ENCODE measurements at regions not wholly inside any gene's neighbourhood (a gene's known extent, or its start where the extent isn't known, plus 50 kb on each side); places are given as distances from the start of the nearest gene placed in this dataset.
"Not testable (repeated sequence)": the region's sequence is repeated elsewhere in the genome, so short reads cannot be mapped to it uniquely, and the experiment has no call there.

DNA sequence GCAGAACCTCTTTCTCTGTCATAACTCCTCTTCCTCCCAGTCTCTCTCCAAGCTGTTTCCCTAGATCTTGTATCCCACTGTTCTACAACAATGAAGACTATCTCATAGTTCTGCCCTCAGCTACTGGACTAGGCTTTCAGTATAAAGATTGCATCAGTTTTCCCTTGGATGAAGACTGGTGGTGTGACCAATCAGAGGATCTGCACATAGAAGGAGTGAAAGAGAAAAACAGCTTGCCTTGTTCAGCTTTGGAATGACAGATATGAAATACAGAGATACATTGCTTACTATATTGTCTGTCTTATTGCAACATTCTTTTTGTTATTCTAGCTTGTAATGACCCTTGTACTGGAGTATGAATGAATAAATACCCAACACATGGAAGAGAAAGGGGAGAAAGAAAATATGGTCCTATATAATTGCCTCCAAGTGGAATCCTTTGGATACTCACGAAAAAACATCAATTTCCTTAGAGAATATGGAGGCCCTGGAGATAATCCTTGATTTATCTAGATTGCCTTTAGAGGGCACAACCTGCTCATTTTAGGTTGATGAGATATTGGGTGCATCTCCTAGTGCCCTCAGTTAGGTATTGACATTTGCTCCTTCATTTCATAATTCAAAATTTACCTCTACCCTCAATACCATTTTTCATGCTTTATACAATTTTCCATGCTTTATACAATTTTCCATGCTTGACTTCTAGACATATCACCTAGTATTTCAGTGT, 395.8 kb downstream of the NAF1 start:
- TF ChIP-seq, protein P1, sequence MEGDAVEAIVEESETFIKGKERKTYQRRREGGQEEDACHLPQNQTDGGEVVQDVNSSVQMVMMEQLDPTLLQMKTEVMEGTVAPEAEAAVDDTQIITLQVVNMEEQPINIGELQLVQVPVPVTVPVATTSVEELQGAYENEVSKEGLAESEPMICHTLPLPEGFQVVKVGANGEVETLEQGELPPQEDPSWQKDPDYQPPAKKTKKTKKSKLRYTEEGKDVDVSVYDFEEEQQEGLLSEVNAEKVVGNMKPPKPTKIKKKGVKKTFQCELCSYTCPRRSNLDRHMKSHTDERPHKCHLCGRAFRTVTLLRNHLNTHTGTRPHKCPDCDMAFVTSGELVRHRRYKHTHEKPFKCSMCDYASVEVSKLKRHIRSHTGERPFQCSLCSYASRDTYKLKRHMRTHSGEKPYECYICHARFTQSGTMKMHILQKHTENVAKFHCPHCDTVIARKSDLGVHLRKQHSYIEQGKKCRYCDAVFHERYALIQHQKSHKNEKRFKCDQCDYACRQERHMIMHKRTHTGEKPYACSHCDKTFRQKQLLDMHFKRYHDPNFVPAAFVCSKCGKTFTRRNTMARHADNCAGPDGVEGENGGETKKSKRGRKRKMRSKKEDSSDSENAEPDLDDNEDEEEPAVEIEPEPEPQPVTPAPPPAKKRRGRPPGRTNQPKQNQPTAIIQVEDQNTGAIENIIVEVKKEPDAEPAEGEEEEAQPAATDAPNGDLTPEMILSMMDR (IDR thresholded peaks at IDR 0.05; ENCODE audit: unreplicated experiment) = no peak
- no peak for DNase-seq (ENCODE audit: low spot score, unreplicated experiment)
- H3K9me3 Mint-ChIP-seq (ENCODE audit: low read depth) = no peaks in the 10 kb centered on the region
- H3K4me3 Mint-ChIP-seq (ENCODE audit: low read depth) = no peak overlapping the region
- H3K36me3 Mint-ChIP-seq (ENCODE audit: insufficient read depth) = no peaks in the 10 kb centered on the region
- H3K27me3 Mint-ChIP-seq = no peaks in the 10 kb centered on the region
- peaks cover 15% of the 10 kb centered on the region for H3K4me1 Mint-ChIP-seq (ENCODE audit: low read depth)
- H3K27ac Mint-ChIP-seq = no peak overlapping the region

DNA sequence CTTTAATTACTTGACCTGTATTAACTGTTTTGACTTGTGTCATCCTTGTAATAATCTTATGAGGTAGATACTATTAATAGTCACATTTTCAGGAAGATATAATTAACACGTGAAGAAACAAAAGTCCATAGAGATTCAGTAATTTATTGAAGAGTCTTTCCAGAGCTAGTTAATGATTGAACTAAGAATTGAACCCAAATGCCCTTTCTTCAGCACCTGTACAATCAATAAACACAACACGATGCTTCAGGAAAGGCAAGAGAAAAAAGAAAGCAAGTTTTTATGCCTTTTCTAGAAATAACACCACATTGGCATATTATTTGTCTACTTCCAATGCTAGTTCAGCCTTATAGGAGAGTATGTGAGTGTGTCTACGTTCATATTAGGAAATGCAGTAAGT, 399.6 kb downstream of the NAF1 start:
- peaks cover 17% of the 10 kb centered on the region for H3K4me1 Mint-ChIP-seq (ENCODE audit: low read depth)
- no peaks in the 10 kb centered on the region for H3K9me3 Mint-ChIP-seq (ENCODE audit: low read depth)
- H3K36me3 Mint-ChIP-seq (ENCODE audit: insufficient read depth) = no peaks in the 10 kb centered on the region
- no peak for DNase-seq (ENCODE audit: low spot score, unreplicated experiment)
- H3K27ac Mint-ChIP-seq = no peak overlapping the region
- no peak overlapping the region for H3K4me3 Mint-ChIP-seq (ENCODE audit: low read depth)
- H3K27me3 Mint-ChIP-seq = no peaks in the 10 kb centered on the region
- TF ChIP-seq, protein P1 (IDR thresholded peaks at IDR 0.05; ENCODE audit: unreplicated experiment) = no peak

DNA sequence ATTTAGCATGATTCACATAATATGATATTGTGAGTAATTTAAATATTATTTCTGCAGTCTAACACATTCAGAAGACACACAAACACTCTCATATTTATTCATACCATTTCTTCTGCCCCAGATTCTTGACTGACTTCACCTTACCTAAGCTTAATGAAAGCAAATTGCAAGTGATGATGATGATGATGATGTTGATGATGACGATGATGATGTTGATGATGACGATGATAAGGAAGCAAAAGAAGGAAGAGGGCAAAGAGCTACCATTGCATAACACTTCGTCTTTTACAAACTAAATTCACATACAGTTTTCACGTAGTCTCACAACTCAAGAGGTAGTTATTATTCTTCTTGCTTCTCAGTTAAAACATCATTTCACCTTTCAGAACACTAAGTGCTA, 404.7 kb downstream of the NAF1 start:
- TF ChIP-seq, protein P1 (IDR thresholded peaks at IDR 0.05; ENCODE audit: unreplicated experiment) = no peak
- H3K9me3 Mint-ChIP-seq (ENCODE audit: low read depth) = no peaks in the 10 kb centered on the region
- H3K36me3 Mint-ChIP-seq (ENCODE audit: insufficient read depth) = no peaks in the 10 kb centered on the region
- peaks cover 11% of the 10 kb centered on the region for H3K4me1 Mint-ChIP-seq (ENCODE audit: low read depth)
- no peak for DNase-seq (ENCODE audit: low spot score, unreplicated experiment)
- H3K27me3 Mint-ChIP-seq = no peaks in the 10 kb centered on the region
- no peak overlapping the region for H3K27ac Mint-ChIP-seq
- H3K4me3 Mint-ChIP-seq (ENCODE audit: low read depth) = no peak overlapping the region

DNA sequence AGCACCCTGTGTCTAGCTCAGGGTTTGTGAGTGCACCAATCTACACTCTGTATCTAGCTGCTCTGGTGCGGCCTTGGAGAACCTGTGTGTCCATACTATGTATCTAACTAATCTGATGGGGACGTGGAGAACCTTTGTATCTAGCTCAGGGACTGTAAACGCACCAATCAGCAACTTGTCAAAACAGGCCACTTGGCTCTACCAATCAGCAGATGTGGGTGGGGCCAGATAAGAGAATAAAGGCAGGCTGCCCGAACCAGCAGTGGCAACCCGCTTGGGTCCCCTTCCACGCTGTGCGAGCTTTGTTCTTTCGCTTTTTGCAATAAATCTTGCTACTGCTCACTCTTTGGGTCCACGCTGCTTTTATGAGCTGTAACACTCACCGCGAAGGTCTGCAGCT, 426.5 kb downstream of the NAF1 start:
- not testable (repeated sequence) for DNase-seq (ENCODE audit: low spot score, unreplicated experiment); H3K36me3 Mint-ChIP-seq (ENCODE audit: insufficient read depth); H3K27ac Mint-ChIP-seq; H3K27me3 Mint-ChIP-seq; H3K9me3 Mint-ChIP-seq (ENCODE audit: low read depth); H3K4me3 Mint-ChIP-seq (ENCODE audit: low read depth); H3K4me1 Mint-ChIP-seq (ENCODE audit: low read depth)

DNA sequence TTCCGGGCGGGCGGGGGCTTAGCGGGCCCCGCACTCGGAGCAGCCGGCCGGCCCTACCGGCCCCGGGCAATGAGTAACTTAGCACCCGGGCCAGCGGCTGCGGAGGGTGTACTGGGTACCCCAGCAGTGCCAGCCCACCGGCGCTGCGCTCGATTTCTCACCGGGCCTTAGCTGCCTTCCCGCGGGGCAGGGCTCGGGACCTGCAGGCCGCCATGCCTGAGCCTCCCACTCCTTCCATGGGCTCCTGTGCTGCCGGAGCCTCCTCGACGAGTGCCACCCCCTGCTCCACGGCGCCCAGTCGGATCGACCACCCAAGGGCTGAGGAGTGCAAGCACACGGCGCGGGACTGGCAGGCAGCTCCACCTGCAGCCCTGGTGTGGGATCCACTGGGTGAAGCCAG, 427.1 kb downstream of the NAF1 start:
- H3K4me1 Mint-ChIP-seq (ENCODE audit: low read depth); H3K27me3 Mint-ChIP-seq; H3K27ac Mint-ChIP-seq; DNase-seq (ENCODE audit: low spot score, unreplicated experiment); H3K36me3 Mint-ChIP-seq (ENCODE audit: insufficient read depth); H3K4me3 Mint-ChIP-seq (ENCODE audit: low read depth); H3K9me3 Mint-ChIP-seq (ENCODE audit: low read depth): not testable (repeated sequence)

DNA sequence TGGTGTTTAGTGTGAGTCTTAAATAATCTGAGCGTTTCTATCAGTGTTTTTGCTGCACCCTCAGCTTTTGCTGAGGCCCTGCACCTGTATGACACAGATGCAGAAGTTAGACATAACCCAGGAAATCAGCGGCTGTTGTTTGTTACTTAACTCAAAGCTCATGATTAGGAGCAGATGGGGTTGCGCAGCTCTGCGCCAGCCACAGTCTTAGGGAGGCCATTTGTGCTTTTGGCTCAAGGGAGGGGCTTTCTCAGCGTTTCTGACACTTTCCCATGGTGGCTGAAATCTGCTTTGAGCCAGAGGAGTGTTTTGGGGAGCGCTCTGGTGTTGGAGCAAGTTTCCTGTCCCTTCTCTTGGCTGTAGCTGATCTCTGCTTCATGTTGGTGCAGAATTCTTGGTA, 433.8 kb downstream of the NAF1 start:
- DNase-seq (ENCODE audit: low spot score, unreplicated experiment) = no peak
- Mint-ChIP-seq H3K27me3 (no peaks in the 10 kb centered on the region), H3K4me3 (ENCODE audit: low read depth) (no peak overlapping the region), H3K27ac (no peak overlapping the region), H3K4me1 (ENCODE audit: low read depth) (no peaks in the 10 kb centered on the region), H3K9me3 (ENCODE audit: low read depth) (no peaks in the 10 kb centered on the region), H3K36me3 (ENCODE audit: insufficient read depth) (no peaks in the 10 kb centered on the region)
- TF ChIP-seq, protein P1 (IDR thresholded peaks at IDR 0.05; ENCODE audit: unreplicated experiment) = no peak

Measured in progenitor cell of endocrine pancreas (in vitro differentiated cells).